Endothelial cell of umbilical vein (primary cell): ENCODE measurements at regions not wholly inside any gene's neighbourhood (a gene's known extent, or its start where the extent isn't known, plus 50 kb on each side); places are given as distances from the start of the nearest gene placed in this dataset.

Experiments used
- EZH2 ChIP-seq: IDR thresholded peaks from 2 replicates; pipeline ENCODE4 v1.6.1; 2012; ENCODE audit warnings: borderline replicate concordance, low read depth, mild to moderate bottlenecking, moderate library complexity, low read length, inconsistent platforms; ENCODE audit not compliant: severe bottlenecking
- MYC ChIP-seq: IDR thresholded peaks from one replicate; pipeline ENCODE4 v1.6.1; 2011; ENCODE audit warnings: mild to moderate bottlenecking, low read depth, low read length
- POLR2A ChIP-seq: IDR thresholded peaks from 2 replicates; pipeline ENCODE4 v1.6.1; 2012; ENCODE audit warnings: low read depth, mild to moderate bottlenecking, control low read depth, low read length
- POLR2AphosphoS5 ChIP-seq: IDR thresholded peaks from 2 replicates; pipeline ENCODE4 v1.6.1; 2012; ENCODE audit warnings: low read depth, mild to moderate bottlenecking, control low read depth, low read length, moderate library complexity; ENCODE audit not compliant: insufficient read depth
- TF ChIP-seq, protein P1 (sequence below), 2 donors: IDR thresholded peaks; 1 replicate in 1 of 2; 2 replicates in 1 of 2; pipeline ENCODE4 v1.5.1; 2011; ENCODE audit warnings: low read length in 2 of 2, mild to moderate bottlenecking in 2 of 2, moderate library complexity in 2 of 2, control low read depth in 1 of 2, inconsistent platforms in 1 of 2, low read depth in 1 of 2; ENCODE audit not compliant: insufficient read depth in 1 of 2; ENCODE audit errors: extremely low read depth in 1 of 2
- TF ChIP-seq, protein P2 (sequence below): IDR thresholded peaks from 2 replicates; pipeline ENCODE4 v1.6.1; 2011; ENCODE audit not compliant: insufficient read depth, insufficient read length

GRCh38 chr7:124323597-124323996, 290.7 kb upstream of the TMEM229A start:
- no peak for TF ChIP-seq POLR2AphosphoS5
- TF ChIP-seq MYC = no peak
- TF ChIP-seq POLR2A = no peak
- TF ChIP-seq, protein P1, sequence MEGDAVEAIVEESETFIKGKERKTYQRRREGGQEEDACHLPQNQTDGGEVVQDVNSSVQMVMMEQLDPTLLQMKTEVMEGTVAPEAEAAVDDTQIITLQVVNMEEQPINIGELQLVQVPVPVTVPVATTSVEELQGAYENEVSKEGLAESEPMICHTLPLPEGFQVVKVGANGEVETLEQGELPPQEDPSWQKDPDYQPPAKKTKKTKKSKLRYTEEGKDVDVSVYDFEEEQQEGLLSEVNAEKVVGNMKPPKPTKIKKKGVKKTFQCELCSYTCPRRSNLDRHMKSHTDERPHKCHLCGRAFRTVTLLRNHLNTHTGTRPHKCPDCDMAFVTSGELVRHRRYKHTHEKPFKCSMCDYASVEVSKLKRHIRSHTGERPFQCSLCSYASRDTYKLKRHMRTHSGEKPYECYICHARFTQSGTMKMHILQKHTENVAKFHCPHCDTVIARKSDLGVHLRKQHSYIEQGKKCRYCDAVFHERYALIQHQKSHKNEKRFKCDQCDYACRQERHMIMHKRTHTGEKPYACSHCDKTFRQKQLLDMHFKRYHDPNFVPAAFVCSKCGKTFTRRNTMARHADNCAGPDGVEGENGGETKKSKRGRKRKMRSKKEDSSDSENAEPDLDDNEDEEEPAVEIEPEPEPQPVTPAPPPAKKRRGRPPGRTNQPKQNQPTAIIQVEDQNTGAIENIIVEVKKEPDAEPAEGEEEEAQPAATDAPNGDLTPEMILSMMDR (IDR thresholded peaks at IDR 0.05; ENCODE audit: extremely low read depth in 1 of 2, insufficient read depth in 1 of 2, low read depth in 1 of 2, low read length in 2 of 2) = no peak
- TF ChIP-seq EZH2 = no peak
- TF ChIP-seq, protein P2, sequence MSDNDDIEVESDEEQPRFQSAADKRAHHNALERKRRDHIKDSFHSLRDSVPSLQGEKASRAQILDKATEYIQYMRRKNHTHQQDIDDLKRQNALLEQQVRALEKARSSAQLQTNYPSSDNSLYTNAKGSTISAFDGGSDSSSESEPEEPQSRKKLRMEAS = no peak
